ENCODE measurements at regions not wholly inside any gene's neighbourhood (a gene's known extent, or its start where the extent isn't known, plus 50 kb on each side); places are given as distances from the start of the nearest gene placed in this dataset.
"Not testable (repeated sequence)": the region's sequence is repeated elsewhere in the genome, so short reads cannot be mapped to it uniquely, and the experiment has no call there.

DNA sequence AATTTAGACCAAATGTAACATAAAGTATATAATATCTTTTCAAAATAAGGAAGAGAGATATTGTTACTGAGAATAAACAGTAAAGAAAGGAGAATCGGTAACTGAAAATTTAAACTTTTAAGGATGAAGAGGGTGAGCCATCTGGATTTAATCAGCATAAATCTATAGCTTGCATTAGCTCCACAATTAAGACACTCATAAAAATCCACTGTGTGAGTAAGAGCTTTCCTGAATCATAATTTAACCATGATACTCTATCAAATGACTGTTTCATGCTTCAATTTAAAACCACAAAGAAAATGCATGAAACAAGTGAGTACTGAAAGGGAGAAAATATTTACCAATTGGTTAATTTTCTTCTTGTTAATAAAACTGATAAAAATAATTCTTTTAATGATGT, 951.5 kb upstream of the SLIT2 start:
- no peak for FAIRE-seq

- FAIRE-seq, result no peak
These were observed 952.7 kb upstream of the SLIT2 start for GRCh38 chr4:19298998-19299397.

DNA sequence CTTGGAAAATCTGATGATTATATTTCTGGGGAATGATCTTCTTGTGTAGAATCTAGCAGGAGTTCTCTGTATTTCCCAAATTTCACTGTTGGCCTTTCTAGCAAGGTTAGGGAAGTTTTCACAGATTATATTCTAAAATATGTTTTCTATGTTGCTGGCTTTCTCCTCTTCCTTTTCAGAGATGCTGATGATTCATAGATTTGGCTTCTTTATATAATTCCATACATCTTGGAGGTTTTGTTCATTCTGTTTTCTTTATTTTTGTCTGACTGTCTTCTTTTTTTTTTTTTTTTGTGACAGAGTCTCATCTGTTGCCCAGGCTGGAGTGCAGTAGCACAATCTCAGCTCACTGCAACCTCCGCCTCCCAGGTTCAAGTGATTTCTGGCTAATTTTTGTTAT, 957.9 kb upstream of the SLIT2 start:
- FAIRE-seq, result no peak

DNA sequence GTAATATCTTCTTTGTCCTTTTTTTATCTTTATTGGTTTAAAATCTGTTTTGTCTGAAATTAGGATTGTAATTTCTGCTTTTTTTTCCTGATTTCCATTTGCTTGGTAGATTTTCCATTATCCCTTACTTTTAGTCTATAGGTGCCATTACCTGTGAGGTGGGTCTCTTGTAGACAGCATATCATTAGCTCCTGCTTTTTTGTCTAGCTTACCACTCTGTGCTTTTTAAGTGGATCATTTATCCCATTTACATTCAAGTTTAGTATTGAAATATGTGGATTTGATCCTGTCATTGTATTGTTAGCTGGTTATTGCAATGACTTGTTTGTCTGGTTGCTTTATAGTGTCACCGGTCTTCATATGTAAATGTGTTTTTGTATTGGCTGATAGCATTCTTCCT, 958.6 kb upstream of the SLIT2 start:
- no peak for FAIRE-seq

DNA sequence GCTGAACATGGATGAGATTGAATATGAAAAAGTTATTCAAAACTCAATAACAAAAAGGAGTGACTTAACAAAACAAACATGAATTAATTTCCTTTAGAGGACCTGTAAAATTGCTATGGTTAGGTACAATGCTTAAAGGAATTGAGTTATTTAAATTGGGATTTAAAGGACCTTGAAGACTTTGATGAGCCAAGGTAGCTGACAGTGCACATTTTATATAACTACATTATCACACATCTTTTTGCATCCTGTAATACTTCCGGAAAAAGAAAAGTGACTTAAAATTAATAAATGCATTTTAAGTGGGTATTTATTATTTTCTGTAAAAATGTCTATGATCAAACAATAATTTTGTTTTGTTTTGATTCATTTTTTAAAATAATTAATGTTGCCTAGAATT, 964.8 kb upstream of the SLIT2 start:
- no peak for FAIRE-seq

DNA sequence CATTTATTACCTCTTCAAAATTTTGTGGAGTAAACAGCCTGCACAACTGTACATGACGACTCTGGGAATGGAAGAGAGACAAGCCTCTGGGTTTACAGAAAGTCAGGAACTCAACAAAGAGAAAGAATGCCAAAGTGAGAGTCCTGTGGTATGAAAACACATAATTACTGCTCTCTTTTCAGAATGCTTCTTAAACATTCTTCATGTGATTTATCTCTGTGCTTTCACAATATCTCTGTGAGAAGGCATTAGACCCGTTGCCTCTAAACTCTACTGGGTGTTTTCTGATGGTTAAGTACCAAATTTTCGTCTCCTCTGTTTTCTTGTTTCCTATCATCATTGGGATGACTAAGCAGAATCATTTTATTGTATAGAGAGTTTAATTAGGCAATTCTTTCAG, 966.6 kb upstream of the SLIT2 start:
- no peak for FAIRE-seq

GRCh38 chr4:19278665-19279064, 973.0 kb upstream of the SLIT2 start:
- FAIRE-seq, result no peak

DNA sequence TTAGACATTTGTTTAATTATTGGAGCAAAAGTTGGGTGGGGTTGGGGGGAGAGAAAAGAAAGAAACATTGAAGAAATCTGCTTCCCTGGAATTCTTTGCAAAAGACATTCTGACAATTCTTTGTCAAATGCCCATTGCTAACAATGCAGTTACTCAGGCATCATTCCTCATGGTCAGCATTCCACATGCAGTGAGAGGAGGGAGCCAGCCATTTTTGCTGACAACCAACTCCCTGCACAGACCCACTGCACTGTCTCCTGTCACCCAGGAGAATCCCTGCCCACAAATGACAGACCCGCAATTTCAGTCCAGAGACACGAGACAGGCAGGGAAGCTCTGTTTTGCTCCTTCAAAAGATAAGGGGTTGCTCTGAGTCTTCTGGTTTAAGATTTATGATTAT, 985.1 kb upstream of the SLIT2 start:
- FAIRE-seq, result no peak

- FAIRE-seq, result no peak
These were observed 989.2 kb upstream of the SLIT2 start for GRCh38 chr4:19262467-19262866.

DNA sequence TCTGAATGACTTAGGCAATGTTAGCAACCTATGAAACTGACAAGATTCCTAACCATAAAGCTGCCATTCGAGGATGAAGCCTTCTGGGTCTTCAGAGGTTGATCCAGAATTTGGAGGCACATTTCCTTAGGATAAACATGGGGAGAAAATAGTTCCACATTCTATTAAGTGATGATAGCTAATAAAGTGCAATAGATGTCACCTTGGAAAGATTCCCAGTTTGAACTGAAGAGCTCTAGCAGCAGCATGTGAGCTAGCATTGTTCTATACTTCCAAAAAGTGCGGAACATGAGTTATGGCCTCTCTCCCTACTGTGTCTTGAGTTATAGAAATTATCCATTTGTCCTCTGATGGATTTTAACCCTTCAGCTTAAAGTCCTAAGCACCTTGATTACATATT, 991.4 kb upstream of the SLIT2 start:
- no peak for FAIRE-seq

DNA sequence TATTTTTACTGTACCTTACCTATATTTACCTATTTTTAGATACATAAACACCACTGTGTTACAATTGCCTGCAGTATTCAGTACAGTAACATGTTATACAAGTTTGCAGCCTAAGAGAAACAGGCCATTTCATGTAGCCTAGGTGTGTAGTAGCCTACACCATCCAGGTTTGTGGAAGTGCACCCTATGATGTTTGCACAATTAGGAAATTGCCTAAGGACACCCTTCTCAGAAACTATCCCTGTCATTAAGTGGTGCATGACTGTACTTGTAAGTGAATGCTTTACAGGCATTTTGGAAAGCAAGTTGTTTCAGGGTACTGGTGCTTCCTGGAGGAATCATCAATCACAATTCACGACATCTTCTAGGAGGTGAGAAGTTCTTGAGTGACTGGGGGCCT, 991.8 kb upstream of the SLIT2 start:
- no peak for FAIRE-seq

DNA sequence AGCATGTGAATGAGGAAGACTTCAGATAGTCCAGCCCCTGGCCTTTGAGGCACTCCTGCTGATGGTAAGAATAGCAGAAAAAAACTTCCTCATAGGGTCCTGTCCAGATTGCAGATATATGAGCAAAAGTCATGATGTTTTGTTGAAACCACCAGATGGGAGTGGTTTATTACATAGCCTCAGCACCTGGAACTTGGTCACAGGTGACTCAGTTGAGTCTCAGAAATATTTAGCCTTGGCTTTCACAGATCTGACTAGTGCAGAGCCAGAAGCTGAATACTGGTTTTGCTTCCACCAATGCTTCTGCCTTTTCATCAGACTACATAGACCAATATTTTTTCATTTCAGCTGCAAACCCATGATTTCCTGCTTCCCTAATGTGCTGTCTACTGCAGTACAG, 994.9 kb upstream of the SLIT2 start:
- FAIRE-seq, result no peak

- no peak for FAIRE-seq
These were observed 997.2 kb upstream of the SLIT2 start for GRCh38 chr4:19254486-19254885.

DNA sequence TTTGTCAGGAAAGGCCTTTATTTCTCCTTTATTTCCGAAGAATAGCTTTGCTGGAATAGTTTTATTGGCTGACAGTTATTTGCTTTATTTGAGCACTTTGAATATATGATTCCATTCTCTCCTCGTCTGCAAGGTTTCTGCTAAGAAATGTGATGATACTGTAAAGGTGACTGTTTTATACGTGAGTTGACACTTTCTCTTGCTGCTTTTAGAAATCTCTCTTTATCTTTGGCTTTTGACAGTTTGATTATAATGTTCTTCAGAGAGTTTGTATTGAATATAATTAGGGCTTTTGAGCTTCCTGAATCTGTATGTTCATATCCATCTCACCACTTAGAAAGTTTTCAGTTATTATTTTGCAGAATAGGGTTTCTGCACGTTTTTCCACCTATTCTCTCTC, 1003.7 kb upstream of the SLIT2 start:
- no peak for FAIRE-seq

DNA sequence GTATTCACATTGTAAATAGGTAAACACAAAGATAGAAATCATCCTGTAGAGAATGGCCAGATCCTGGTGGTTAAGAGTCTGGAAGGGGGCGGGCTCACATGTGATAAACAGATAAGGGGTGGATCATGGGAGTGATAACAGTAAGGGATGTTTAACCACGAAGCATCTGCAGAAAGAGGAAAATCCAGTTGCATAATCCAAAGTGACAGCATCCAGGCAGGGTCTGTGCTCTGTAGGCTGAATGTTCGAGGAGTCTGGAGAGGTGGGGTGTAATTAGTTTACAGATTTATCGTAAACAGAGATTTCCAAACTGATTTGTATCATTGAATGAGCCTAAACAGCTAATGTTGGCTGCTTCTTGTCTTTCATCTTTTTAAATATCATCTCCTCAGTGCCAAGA, 1009.8 kb upstream of the SLIT2 start:
- FAIRE-seq, result no peak

DNA sequence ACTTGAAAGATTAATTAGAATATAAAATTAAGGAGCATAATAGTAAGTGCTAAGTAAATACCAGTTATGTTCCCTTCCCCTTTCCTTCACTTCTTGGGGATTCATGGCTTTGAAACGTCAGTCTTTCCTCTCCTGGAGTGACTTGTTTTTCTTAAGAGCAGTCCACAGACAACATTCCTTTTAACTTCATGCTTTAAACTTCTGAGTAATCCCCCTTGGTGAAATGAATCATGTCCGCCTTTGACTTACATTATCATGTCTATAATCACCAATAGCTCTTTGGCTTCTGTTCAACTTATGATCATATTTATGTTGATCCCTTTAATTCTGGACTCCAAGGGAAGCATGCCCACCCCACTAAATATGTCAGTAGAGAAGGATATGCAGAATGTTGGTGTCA, 1012.1 kb upstream of the SLIT2 start:
- FAIRE-seq, result no peak

DNA sequence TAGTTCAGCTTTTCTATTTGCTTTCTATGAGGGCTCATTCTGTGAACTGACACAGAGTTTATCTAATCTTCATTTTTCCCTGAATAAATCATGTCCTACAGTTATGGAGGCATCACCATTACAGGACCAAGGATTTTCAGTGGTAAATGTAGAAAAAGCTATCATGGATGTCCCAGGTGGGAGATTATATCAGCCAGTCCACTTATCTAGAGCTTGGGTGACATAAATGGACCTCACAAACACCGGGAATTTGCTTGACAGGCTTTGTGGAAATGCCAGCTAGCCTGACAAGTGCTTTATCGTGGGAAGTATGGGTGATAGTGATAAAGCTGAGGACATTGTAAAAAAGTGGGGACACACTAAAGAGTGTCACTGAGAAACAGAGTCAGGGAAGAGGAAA, 1015.2 kb upstream of the SLIT2 start:
- FAIRE-seq, result no peak

- no peak for FAIRE-seq
These were observed 1020.7 kb upstream of the SLIT2 start for GRCh38 chr4:19230906-19231545.

DNA sequence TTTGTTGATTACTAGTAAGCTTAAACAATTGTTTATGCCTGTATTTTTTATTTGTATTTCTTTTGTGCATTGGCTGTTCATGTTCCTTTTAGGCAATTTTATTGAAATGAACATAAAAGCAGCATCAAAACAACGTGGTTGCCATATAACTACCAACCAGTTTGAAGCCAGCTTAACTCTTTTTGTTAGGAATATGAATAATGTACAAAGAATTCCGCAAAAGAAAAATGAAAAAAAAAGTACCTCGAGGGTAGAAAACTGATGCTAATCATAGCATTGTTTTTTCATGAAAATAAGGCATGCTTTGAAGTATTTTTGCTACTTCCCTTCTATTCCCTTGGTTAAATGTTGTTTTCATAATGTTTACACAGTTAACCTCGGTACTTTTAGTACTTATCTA, 1024.0 kb upstream of the SLIT2 start:
- no peak for FAIRE-seq

DNA sequence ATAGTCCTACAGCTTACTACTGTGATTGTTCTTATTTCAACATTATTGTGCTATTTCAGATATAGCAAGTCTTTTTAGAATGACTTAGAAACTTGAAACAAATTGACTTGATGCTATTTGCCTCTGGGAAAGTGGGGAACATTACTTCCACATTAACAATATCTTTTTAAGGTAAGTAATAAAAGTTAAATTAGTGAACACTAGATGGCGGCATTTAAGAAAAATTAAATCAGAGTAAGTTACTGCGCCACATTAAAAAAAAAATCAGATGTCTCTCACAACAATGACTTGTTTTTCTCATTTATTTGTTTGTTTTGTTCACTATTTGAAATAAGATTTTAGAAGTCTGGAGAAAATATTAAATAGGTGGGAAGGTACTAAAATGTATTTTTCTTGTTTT, 1026.9 kb upstream of the SLIT2 start:
- peak; percentile 38 for FAIRE-seq

- FAIRE-seq, result no peak
These were observed 1035.2 kb upstream of the SLIT2 start for GRCh38 chr4:19216476-19216875.

GRCh38 chr4:19214591-19215186, 1037.0 kb upstream of the SLIT2 start:
- no peak for FAIRE-seq

GRCh38 chr4:19213388-19213787, 1038.3 kb upstream of the SLIT2 start:
- FAIRE-seq, result no peak

DNA sequence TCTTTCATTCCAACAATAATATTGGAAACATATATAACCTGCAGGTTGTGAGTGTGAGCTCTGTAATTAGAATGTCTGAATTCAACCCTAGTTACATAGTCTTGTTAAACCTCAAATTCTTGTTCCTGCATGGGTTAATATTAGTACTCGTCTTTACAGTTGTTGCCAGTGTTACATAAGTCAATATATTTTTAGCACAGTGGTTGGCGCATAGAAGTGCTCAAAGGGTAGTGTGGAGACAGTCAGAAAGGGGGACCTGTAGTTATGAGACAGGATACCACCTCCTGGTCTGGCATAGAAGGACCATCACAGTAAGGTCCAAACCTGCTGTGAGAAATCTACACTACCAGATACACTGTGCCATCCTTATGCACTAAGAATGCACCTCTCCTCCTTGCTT, 1045.9 kb upstream of the SLIT2 start:
- no peak for FAIRE-seq

DNA sequence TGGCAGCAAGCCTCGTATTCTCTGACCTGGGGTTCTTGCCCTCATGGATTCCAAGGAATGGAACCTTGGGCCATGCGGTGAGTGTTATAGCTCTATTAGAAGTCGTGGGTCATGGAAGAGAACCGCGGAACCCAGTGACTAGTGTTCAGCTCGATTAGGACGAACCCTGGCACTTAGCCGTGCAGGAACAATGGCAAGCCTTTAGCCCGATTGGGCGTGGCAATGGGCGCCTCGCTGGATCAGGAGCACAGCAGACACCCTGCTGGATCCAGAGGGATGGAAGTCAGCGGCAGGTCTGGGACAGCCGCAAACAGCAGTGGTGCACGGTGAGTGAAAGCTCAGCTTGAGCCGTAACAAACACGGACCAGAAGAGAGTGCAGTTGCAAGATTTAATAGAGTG, 1053.9 kb upstream of the SLIT2 start:
- FAIRE-seq, result not testable (repeated sequence)

Measured in colon (tissue), 2 donors.